Fibroblast of lung (primary cell): ENCODE measurements at regions not wholly inside any gene's neighbourhood (a gene's known extent, or its start where the extent isn't known, plus 50 kb on each side); places are given as distances from the start of the nearest gene placed in this dataset.
"Not testable (repeated sequence)": the region's sequence is repeated elsewhere in the genome, so short reads cannot be mapped to it uniquely, and the experiment has no call there.

Experiments
- CTCF ChIP-seq, 2 donors: IDR thresholded peaks in 1 of 2; conservative IDR thresholded peaks in 1 of 2; 1 replicate in 1 of 2; 2 replicates in 1 of 2; pipeline ENCODE4 v1.5.1; 2011 to 2012; ENCODE audit warnings: low read length in 2 of 2, control low read depth in 1 of 2, inconsistent platforms in 1 of 2, low read depth in 1 of 2, mild to moderate bottlenecking in 1 of 2
- EZH2 ChIP-seq: IDR thresholded peaks from 2 replicates; pipeline ENCODE4 v1.5.1; 2012; ENCODE audit warnings: low read length, control low read depth, mild to moderate bottlenecking; ENCODE audit errors: missing control alignments

- TF ChIP-seq CTCF (conservative IDR thresholded peaks at IDR 0.05 in 1 of 2, IDR thresholded peaks at IDR 0.05 in 1 of 2; ENCODE audit: low read depth in 1 of 2, low read length in 2 of 2); EZH2: not testable (repeated sequence)
Observed at GRCh38 chr1:143854069-143854468, 117.7 kb downstream of the FAM72C start.
